ENCODE measurements at regions not wholly inside any gene's neighbourhood (a gene's known extent, or its start where the extent isn't known, plus 50 kb on each side); places are given as distances from the start of the nearest gene placed in this dataset.
A peak's percentile ranks its signal among the peaks of the same experiment; 100 is the strongest.
"Not testable (repeated sequence)": the region's sequence is repeated elsewhere in the genome, so short reads cannot be mapped to it uniquely, and the experiment has no call there.

GRCh38 chr4:60404027-60404426 lies 796.1 kb upstream of the ADGRL3 start:
- no peak for TF ChIP-seq CTCF (IDR thresholded peaks at IDR 0.05; ENCODE audit: insufficient read depth, low read depth, low read length, missing control alignments)

DNA sequence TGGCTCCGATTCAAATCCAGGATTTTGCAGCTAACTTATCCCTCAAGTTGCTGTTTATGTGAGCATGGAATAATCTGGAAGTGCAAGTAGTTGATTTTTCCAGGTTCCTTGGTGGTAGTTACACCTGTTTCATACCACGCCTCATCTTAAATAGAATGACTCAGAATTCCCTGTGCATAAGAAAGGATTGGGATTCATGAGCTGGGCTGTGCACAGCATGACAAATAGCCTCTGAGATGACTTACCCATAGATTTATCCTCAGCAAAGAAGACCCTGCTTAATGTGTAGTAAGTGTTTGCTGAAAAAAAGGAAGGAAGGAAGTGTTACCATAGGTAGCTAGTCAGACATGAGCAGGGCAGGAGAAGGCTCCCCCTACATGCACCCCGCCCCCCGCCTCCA lies 777.7 kb upstream of the ADGRL3 start:
- H3K4me3 ChIP-seq (ENCODE audit: low read length): no peak overlapping the region
- no peak for DNase-seq (ENCODE audit: low read depth)
- TF ChIP-seq CTCF (IDR thresholded peaks at IDR 0.05; ENCODE audit: insufficient read depth, low read depth, low read length, missing control alignments): no peak

More at GRCh38 chr4:60404027-60404426, 796.1 kb upstream of the ADGRL3 start:
- no peak for DNase-seq (ENCODE audit: low read depth)
- H3K4me3 ChIP-seq (ENCODE audit: low read length): no peak overlapping the region

- DNase-seq (ENCODE audit: low read depth); H3K4me3 ChIP-seq (ENCODE audit: low read length): not testable (repeated sequence)
These were observed 776.4 kb upstream of the ADGRL3 start for GRCh38 chr4:60423573-60424184.

GRCh38 chr4:60432911-60433310 lies 767.2 kb upstream of the ADGRL3 start:
- no peak for DNase-seq (ENCODE audit: low read depth)
- TF ChIP-seq CTCF (IDR thresholded peaks at IDR 0.05; ENCODE audit: insufficient read depth, low read depth, low read length, missing control alignments): no peak
- H3K4me3 ChIP-seq (ENCODE audit: low read length): no peak overlapping the region

DNA sequence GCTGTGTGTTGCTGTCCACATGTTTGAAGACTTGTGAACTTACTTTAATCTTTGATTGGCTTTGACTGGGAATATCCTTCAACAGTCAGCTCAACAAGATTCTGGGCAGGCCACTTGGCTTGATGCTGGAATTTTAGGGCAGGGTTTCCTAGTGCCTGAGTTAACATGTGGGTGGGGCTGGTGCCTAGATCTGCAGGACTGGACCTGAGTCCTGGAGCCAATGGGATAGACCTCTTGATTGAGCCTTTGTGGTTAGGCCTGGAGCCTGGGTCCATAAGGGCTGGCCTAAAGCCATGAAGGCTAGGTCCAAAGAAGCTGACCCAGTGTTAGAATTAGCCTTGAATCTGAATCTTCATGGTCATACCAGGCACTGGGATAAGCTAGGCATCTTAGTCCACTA lies 757.1 kb upstream of the ADGRL3 start:
- TF ChIP-seq CTCF (IDR thresholded peaks at IDR 0.05; ENCODE audit: insufficient read depth, low read depth, low read length, missing control alignments): no peak
- no peak overlapping the region for H3K4me3 ChIP-seq (ENCODE audit: low read length)
- no peak for DNase-seq (ENCODE audit: low read depth)

- DNase-seq (ENCODE audit: low read depth): no peak
- H3K4me3 ChIP-seq (ENCODE audit: low read length): no peak overlapping the region
- no peak for TF ChIP-seq CTCF (IDR thresholded peaks at IDR 0.05; ENCODE audit: insufficient read depth, low read depth, low read length, missing control alignments)
These were observed 756.3 kb upstream of the ADGRL3 start for GRCh38 chr4:60443796-60444195.

GRCh38 chr4:60450054-60450453 lies 750.1 kb upstream of the ADGRL3 start:
- TF ChIP-seq CTCF (IDR thresholded peaks at IDR 0.05; ENCODE audit: insufficient read depth, low read depth, low read length, missing control alignments): peak; percentile 7
- H3K4me3 ChIP-seq (ENCODE audit: low read length): no peak overlapping the region
- peak; percentile 10 for DNase-seq (ENCODE audit: low read depth)
